Dedifferentiated amniotic fluid mesenchymal stem cell (primary cell): ENCODE measurements at regions not wholly inside any gene's neighbourhood (a gene's known extent, or its start where the extent isn't known, plus 50 kb on each side); places are given as distances from the start of the nearest gene placed in this dataset.

Experiments used
- DNase-seq: peaks from one replicate; pipeline ENCODE4 v3.0.0-alpha.2; 2016; ENCODE audit errors: extremely low spot score

DNA sequence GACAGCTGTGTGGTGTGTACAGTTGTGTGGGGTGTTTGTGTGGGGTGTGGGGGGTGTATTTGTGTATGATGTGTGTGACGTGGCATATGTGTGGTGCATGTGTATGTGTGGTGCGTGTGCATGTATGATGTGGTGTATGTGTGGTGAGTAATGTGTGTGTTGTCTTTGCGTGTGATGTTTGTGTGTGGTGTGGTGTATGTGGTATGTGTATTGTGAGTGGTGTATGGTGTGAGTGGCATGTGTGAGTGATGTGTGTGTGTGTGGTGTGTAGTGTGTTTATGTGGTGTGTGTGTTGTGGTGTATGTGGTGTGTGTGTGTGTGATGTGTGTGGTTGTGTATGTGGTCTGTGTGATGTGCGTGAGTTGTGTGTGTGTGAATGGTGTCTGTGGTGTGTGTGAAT lies 191.1 kb downstream of the MELK start:
- no peak for DNase-seq

DNA sequence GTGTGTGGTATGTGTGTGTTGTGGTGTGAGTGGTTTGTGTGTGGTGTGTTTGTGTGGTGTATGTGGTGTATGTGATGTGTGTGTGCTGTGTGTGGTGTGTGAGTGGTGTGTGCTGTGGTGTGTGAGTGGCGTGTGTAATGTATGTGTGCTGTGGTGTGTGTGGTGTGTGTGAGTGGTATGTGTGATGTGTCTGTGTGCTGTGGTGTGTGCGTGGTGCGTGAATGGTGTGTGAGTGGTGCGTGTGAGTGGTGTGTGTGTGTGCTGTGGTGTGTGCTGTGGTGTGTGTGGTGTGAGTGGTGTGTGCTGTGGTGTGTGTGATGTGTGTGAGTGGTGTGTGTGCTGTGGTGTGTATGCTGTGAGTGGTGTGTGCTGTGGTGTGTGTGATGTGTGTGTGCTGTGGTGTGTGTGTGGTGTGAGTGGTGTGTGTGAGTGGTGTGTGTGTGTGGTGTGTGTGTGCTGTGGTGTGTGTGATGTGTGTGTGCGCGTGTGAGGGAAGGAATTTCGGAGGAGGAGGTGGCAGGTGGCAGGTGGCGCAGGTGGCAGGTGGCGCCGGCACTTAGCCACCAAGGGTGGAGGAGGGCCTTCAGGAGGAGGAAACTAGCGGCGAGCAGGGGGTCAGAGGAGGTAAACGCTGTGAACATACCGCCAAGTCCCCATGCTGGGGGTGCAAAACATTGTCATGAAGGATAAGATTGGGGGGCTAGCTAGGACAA lies 191.8 kb downstream of the MELK start:
- no peak for DNase-seq

DNA sequence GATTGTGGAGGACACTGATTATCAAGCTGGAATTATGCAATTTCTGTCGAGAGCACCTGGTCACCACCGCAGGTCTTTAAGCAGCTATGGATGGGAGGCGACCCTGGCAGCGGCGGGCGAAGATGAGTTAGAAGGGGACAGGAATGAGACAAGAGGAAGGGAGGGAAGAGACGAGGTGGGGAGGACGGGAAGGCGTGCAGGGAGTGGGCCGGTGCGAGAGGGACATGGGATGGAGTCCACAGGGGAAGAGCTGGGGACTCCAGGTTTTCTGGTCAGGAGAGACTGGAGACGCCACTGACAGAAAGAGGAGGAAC lies 192.3 kb downstream of the MELK start:
- DNase-seq, result no peak

DNA sequence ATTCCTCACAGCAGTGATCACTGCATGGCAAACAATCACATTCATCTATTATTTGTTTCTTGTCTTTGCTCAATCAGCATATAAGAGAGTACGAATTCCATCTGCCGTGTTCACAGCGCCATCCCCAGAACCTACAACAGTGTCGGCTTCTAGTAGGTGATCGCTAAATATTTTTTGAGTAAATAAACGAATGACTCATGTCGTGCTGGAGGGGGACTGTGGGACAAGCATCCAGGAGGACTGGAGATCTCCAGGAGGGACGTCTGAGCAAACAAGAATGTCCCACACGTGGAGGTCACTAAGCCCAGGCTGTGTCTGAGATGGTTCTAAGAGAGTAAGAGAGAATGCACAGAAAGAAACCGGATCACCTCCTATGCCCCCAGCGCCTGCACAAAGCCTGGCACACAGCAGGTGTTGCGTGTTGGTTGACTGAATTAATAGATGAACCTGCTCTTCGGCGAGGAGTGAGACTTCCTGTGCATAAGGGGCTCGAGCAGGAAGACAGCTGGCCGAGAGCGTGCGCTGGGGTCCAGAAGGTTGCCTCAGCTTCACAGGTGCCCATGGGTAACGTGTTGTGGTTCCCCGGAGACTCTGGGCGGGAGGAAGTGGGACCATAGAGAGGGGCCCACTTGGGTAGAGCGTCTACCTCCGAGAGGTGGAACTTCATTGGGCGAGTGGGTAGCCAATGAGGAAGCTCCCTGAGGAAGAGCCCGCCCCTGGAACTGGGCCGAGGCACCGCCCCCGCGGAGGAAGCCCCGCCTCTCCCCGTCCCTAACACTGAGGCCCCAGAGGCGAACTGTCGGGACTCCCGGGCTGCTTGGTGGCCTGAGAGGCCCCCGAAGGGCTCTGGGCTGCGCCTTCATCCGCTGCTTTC lies 193.0 kb downstream of the MELK start:
- no peak for DNase-seq

DNA sequence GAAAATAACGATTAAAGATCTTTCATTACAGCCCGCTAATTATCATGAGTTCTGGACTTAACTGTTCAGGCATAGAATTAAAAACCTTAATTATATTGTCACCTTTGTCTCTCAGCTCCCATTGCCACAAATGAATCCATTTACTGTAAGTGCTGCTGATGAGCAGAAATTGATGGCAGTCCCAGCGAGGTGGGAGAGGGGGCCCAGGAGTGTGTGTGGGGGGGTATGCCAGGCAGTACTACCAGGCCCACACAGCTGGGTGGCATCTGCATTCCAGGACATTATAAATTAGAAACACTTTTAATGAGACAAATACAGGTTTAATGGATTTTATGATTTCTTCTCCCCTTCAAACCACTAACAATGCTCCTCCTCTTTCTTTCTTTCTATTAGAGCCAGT lies 196.0 kb downstream of the MELK start:
- DNase-seq, result no peak

DNA sequence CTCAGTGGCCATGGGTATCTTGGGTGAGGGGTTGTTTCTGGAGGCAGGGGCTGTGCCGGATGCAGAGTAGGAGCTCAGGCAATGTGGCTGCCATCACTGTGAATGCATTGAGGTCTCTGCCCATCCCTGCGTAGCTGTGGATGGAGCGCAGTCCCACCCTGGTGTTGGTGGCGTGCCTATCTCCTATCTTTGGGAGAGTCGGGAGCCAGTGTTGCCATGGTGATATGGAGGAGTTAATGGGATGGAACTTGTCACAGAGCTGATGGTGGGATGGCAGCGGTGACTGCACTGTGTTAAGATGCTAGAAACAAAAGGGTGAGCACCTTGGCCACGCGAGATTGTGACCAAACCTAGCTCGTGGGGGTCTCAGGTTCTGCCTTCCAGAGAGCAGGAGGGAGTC lies 197.3 kb downstream of the MELK start:
- DNase-seq, result no peak

DNA sequence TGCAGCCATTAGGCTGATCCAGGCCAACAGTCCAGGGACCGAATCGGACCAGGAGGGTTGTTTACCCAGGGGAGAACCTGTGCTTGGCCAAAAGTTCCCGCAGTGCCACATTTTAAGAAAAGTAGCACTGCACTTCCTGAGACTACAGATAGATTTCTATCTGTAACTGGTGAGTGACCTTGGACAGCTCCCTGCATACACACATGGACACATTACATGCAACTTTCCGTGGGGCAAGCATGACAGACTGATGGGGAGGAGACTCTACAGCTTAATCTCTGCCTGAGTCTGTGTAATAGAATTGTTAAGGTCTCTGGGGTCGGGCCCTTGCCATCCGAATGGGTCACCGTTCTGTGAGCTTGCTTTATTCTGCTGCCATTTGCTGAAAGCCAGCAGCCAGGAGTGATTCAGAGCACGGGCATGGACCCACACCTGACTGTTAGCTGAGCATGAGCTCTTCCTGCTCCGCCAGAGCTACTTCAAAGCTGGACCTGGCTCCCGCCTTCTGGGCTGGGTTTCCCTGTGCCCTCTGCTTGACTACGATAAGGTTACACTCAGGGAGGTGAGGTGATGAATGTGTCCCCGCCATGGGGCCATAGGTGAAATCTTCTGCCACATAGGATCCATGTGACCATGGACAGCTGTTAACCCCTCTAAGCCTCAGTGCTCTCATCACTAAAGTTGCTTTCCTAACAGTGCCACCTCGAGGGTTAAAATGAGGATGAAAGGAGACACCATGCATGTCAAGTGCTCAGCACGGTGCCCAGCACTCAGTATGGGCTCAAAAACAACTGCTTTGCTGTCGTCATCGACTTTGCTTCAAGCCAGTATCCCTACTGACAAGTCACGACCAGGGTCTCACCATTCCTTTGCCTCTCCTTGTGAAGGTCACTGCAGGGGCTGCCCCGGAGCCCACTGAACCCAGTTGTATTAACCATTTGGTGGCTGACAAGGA lies 200.0 kb downstream of the MELK start:
- no peak for DNase-seq

DNA sequence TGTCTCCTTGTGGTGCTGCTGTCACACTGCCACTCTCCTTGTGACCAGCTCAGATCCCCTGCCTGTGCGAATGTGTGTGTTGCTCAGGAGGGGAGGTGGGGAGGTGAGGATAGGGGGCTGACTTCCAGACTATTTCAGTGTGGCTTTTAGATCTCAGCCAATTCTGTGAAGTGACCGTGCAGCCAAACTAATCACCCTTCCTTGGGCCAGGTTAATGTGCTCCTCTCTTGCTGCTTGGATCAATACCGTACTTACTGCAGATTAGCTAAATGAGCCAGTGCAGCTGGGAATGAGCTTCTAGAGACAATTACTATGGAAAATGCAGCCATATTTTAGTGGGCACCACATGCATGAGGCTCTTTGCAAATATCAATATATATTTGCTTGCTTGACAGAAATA lies 206.0 kb downstream of the MELK start:
- DNase-seq, result no peak

DNA sequence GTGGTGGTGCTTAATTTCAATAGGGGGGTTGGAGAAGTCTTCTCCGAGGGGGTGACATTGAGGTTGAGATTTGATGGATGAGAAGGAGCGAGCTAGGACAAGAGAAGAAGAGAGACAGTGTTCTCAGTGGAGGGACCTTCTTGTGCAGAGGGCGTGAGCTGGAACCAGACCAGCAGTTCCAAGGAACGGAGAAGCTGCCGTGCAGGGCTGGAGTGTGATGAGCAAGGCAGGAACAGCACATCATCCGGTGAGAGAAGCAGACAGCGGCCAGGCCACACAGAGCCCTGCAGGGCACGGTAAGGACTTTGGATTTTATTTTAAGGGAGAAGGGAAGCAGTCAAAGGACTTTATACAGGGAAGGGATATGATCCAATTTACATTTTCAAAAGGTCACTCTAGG lies 206.9 kb downstream of the MELK start:
- DNase-seq, result no peak

- DNase-seq, result no peak
Measured at GRCh38 chr9:36780186-36780585, 207.5 kb downstream of the MELK start.

GRCh38 chr9:36781533-36781932 lies 208.8 kb downstream of the MELK start:
- no peak for DNase-seq
